ENCODE measurements at regions not wholly inside any gene's neighbourhood (a gene's known extent, or its start where the extent isn't known, plus 50 kb on each side); places are given as distances from the start of the nearest gene placed in this dataset.
"Not testable (repeated sequence)": the region's sequence is repeated elsewhere in the genome, so short reads cannot be mapped to it uniquely, and the experiment has no call there.

GRCh38 chr13:90553159-90553558 is 794.3 kb upstream of the MIR17HG start:
- no peak for DNase-seq

DNA sequence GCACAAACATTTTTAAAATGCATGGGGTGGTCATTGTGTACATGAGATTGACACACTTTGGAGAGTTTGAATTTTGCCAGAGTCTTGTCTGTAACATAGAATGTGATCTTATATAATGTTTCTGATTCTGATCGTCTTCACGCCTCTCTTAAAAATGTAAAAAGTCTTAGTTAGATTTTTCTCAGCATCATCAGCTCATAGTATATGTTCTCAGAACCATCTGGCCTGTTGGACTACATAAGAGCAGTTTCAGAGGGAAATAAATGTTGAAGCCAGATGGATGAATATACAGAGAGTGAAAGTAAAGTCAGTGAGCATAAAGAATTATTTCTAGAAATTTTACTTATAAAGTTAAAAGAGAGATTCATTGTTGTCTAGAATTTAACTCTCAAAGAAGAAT is 789.9 kb upstream of the MIR17HG start:
- DNase-seq: no peak

- DNase-seq: no peak
These were observed 785.0 kb upstream of the MIR17HG start for GRCh38 chr13:90562443-90562842.

GRCh38 chr13:90564096-90564495 is 783.4 kb upstream of the MIR17HG start:
- no peak for DNase-seq

- no peak for DNase-seq
These were observed 782.9 kb upstream of the MIR17HG start for GRCh38 chr13:90564566-90564965.

DNA sequence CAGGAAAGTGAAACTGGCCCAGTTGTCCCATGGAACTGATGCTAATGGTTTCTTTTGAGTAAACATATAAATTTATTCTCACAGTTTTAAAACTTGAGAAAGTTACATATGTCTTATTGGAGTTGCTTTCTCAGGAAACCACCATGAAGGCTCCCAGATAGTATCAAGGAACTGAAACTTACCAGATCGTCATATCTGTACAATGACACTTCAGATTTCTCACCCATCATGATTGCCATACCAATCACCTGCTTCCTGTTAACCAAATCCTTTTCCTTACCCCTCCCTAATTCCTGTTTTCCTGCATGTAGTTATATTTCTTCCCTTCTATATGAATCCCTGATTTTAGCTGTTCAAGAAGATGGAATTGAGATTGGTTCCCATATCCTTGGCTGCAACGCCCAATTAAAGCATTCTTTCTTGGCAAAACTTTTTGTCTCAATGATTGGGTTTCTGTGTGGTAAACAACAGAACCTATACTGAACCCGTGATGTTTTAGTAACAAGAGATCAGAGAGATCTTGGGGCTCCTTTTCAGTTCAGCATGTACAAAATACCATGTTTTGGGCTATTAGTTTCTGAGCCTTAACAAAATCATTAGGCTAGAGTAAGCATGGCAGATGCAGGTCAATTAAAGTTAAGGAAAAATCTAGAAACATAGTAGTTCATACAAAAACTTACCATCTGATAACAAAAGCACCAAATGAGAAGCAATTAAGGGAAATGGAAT is 781.3 kb upstream of the MIR17HG start:
- no peak for DNase-seq

- no peak for DNase-seq
These were observed 779.3 kb upstream of the MIR17HG start for GRCh38 chr13:90568165-90568564.

DNA sequence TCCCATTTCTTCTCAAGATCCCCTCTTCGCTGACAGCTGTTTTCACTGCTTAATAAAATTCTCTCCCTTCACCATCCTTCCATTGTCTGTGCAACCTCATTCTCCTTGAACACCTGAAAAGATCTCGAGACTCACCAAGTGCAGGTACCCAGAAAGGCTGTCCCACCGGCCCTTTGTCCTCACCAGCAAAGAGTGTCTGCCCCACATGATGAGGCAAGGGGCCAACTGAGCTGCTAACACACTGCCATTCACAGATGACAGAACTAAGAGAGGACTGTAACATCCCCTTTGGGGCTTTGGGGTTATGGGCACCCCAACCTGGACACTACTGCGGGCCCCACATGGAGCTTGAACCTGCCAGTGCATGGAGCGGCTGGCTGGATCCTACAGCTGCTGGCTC is 771.4 kb upstream of the MIR17HG start:
- no peak for DNase-seq

DNA sequence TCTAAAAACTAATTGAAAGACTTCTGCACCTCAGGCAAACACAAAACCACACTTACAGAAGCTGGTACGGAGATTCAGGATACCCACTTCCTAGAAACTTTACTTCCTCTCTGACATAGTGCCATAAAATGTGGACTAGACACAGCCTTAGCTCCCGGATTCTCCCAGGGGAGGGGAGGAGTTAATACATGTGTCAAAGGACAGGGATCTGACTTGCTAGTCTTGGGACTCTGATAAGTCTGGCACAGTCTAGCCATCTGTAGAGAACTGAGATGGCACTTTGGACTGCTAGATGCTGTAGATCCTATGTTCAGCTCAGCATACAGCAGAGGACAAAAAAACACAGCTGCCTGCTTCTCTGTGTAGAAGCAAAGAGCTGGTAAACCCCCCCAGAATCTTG is 769.8 kb upstream of the MIR17HG start:
- DNase-seq: no peak

DNA sequence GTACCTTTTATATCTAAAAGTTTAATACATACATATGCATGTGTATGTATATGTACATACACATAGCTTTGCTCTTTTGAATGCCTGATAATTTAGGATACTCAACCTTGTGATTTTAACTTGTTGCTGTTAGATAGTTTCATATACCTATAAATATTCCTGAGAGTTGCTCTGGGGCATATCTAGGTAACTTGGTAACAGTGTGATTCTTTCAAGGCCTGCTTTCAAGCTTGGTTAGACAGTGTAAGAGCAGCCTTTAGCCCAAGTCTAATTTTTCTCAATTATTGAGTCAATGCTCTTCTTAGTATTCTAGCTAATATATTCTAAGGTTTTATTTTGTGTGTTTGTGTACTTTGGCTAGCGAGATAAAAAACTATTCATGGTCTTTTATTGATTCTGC is 762.1 kb upstream of the MIR17HG start:
- no peak for DNase-seq

GRCh38 chr13:90591260-90591926 is 756.1 kb upstream of the MIR17HG start:
- DNase-seq: no peak

DNA sequence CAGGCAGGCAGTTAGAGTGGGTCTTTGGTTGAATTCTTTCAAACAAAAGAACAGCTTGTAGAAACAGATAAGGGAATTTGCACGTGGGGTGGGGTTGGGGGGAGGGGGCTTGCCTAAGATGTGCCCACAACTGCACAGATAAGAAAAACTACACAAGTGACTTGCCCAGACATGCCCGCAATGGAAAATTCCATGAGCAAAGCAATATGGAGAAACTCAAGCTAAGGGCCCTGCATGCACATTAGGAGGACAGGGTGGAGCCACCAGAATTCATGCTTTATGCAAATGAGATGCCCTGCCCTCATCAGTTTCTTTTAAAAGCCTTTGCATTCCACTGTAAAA is 755.6 kb upstream of the MIR17HG start:
- no peak for DNase-seq

GRCh38 chr13:90592943-90593342 is 754.5 kb upstream of the MIR17HG start:
- DNase-seq: no peak

DNA sequence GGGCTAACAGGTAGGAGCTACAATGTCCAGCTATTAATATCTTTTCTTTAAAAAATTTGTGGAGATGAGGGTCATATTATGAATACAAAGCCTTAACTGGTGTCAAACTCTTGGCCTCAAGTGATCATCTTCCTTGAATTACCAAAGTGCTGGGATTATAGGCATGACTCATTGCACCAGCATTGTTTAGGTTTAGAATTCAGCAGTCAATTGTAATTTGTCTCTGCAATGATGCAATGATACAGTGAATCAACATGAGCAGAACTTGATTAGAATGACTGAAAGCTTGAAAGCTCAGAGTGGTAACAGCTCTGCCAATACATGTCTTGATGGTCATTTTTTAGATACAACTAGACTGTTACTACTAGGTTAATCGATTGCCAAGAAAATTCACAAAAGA is 752.8 kb upstream of the MIR17HG start:
- peak; percentile 56 for DNase-seq

GRCh38 chr13:90605664-90606063 is 741.8 kb upstream of the MIR17HG start:
- no peak for DNase-seq

- DNase-seq: not testable (repeated sequence)
These were observed 740.6 kb upstream of the MIR17HG start for GRCh38 chr13:90606921-90607320.

GRCh38 chr13:90612391-90612790 is 735.1 kb upstream of the MIR17HG start:
- DNase-seq: no peak

DNA sequence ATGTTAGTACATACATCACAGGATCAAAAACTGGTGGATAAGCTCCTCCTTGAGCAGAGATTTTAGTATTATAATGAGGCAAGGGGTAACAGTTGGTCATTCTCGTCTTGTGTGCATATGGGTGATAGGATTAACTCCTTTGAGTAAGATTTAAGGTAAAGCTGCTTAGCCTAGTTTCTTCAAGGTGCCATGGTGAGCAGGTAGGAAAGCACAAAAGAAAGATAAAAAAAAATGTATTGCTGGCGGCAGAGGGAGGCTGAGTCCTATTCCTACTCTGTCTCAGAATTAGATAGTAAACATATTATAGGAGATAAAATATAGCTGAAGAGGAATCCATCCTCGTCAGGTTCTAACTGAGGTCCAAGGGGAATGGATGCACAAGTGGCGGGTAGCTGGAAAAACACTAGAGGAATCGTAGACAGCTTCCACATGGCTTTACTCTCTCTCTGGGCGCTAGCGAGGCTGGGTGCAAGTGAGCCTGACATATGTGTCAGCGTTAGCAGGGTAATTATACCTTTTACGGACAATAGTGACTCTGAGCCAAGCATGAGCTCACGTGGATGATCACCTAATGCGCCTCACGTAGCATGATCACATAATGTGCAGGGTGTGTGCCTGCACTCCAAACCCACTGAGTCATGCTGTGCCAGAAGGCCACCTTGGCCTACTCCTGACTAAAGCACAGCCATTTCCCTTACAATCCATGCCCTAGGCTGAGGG is 734.3 kb upstream of the MIR17HG start:
- no peak for DNase-seq

- DNase-seq: no peak
These were observed 732.3 kb upstream of the MIR17HG start for GRCh38 chr13:90615236-90615635.

DNA sequence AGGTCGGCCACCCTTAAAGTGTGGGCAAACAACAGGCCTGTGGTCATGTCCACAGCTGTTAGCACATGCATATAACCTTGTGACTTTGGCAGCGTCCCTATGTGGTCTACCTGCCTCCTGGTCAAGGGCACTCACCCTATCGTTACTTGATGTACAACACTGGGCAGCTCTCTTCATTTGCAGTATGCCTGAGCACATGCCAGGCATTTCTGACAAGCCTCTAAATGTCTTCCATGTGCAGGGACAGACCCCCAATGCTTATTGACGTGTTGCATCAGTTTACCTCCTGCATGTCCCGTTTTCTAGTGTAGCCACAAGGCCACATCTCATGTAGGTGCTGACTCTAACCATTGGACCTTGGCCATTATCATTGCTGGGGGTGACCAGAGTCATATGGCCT is 731.7 kb upstream of the MIR17HG start:
- no peak for DNase-seq

DNA sequence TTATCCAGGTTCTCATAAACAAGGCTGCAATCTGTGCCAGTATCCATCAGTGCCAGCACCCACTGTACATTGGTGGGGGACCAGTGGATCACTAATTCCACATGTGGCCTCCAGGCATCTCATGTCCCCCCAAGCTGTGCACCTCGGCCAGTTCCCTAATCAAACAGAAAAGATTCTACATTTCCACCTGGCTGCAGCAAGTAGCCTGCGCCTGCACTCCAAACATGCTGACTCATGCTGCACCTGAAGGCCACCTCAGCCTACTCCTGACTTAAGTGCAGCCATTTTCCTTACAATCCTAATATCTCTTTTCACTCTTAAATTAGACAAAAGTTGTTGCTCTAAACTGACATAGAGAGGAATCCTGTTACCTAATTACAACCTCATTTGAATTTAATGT is 729.4 kb upstream of the MIR17HG start:
- no peak for DNase-seq

DNA sequence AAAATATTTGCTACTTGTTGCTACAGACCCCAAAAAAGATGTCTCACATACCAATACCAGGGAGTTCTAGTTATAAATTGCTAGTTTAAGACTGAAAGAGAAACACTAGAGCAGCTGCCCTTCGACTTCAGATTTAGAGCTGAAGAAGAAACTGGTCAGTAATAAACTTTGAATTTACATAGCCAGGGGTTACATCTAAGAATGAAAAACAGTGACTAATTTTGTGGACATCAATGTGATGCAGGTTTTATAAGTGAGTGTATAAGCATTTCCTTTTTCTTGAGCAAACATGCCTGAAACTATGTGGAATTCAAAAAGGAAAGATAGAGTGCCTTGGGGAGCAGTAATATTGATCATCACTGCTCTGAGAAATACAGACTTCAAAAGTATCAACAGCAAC is 724.9 kb upstream of the MIR17HG start:
- no peak for DNase-seq

DNA sequence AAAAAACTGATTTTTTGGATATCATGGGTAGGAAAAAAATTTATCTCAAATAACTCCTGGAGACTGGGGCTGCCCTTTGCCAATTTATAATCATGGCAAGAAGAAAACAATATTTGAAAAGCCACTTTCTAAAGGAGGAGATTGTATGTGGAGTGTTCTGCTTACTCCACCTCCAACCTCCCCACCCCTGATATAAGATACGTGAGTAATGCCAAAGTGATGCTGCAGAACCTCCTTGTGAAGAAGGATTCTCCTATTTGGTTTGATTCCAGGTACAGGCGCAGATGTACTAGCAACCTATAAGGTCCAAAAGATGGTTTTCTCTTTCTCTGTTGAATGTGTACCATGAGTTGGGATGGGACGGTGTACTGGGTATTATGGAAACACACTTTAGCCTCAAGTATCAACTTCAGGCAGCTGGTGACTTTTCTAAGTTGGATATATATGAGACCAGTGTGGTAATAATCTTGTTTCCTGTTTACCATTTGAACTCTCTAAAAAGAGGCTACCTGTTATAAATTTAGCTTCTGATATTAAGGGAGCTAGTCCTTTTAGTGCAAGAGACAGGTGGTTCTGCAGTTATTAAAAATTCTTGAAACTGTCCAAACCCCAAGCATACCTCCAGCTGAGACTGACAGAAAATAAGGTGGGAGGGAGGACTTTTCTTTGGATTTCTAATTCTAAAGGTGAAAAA is 724.0 kb upstream of the MIR17HG start:
- no peak for DNase-seq
